Endothelial cell of hepatic sinusoid (primary cell): ENCODE measurements at regions not wholly inside any gene's neighbourhood (a gene's known extent, or its start where the extent isn't known, plus 50 kb on each side); places are given as distances from the start of the nearest gene placed in this dataset.
"Not testable (repeated sequence)": the region's sequence is repeated elsewhere in the genome, so short reads cannot be mapped to it uniquely, and the experiment has no call there.

Experiments used
- in situ Hi-C: cut with HindIII; loops from 2 replicates; pipeline ENCODE4 v1.10.0; 2017; ENCODE audit warnings: low sequenced_read_pairs

GRCh38 chr4:112029771-112030171, 115.5 kb upstream of the FAM241A start:
- in situ Hi-C loops = loop anchor here (5.0 kb wide), 2 partner anchors 87 to 1402 kb away; no protein-coding TSS in a partner anchor

GRCh38 chr4:112031712-112032328, 113.4 kb upstream of the FAM241A start:
- in situ Hi-C loops = loop anchor here (5.0 kb wide), 2 partner anchors 90 to 1405 kb away; no protein-coding TSS in a partner anchor

GRCh38 chr4:112036886-112037285, 108.4 kb upstream of the FAM241A start:
- in situ Hi-C loops = no loop called here

- in situ Hi-C loops = no loop called here
These were observed 106.4 kb upstream of the FAM241A start for GRCh38 chr4:112038861-112039260.

GRCh38 chr4:112049119-112049518, 96.1 kb upstream of the FAM241A start:
- in situ Hi-C loops = not testable (repeated sequence)

- in situ Hi-C loops = no loop called here
These were observed 91.4 kb upstream of the FAM241A start for GRCh38 chr4:112053825-112054350.

- in situ Hi-C loops = no loop called here
These were observed 90.2 kb upstream of the FAM241A start for GRCh38 chr4:112055100-112055499.

GRCh38 chr4:112057470-112057869, 87.8 kb upstream of the FAM241A start:
- in situ Hi-C loops = no loop called here

- in situ Hi-C loops = no loop called here
These were observed 86.8 kb upstream of the FAM241A start for GRCh38 chr4:112058433-112058832.

- in situ Hi-C loops = no loop called here
These were observed 85.0 kb upstream of the FAM241A start for GRCh38 chr4:112060212-112060611.

GRCh38 chr4:112061207-112061817, 83.9 kb upstream of the FAM241A start:
- in situ Hi-C loops = no loop called here

- in situ Hi-C loops = no loop called here
These were observed 82.0 kb upstream of the FAM241A start for GRCh38 chr4:112063260-112063659.

GRCh38 chr4:112069110-112069509, 76.1 kb upstream of the FAM241A start:
- in situ Hi-C loops = no loop called here

- in situ Hi-C loops = no loop called here
These were observed 72.1 kb upstream of the FAM241A start for GRCh38 chr4:112073181-112073580.

- in situ Hi-C loops = no loop called here
These were observed 70.0 kb upstream of the FAM241A start for GRCh38 chr4:112075129-112075753.

- in situ Hi-C loops = no loop called here
These were observed 69.3 kb upstream of the FAM241A start for GRCh38 chr4:112075906-112076305.

GRCh38 chr4:112076919-112077608, 68.2 kb upstream of the FAM241A start:
- in situ Hi-C loops = no loop called here

- in situ Hi-C loops = no loop called here
These were observed 67.5 kb upstream of the FAM241A start for GRCh38 chr4:112077743-112078142.

GRCh38 chr4:112082954-112083586, 62.2 kb upstream of the FAM241A start:
- in situ Hi-C loops = no loop called here

GRCh38 chr4:112083587-112084347, 61.5 kb upstream of the FAM241A start:
- in situ Hi-C loops = no loop called here
